Urinary bladder (tissue), 3 donors: ENCODE measurements at regions not wholly inside any gene's neighbourhood (a gene's known extent, or its start where the extent isn't known, plus 50 kb on each side); places are given as distances from the start of the nearest gene placed in this dataset.

Experiments used
- DNase-seq: peaks from one replicate; pipeline ENCODE4 v3.0.0-alpha.2; 2015; ENCODE audit errors: extremely low spot score
- H3K27ac ChIP-seq: one replicate; pipeline ENCODE4 v1.5.1; 2013; ENCODE audit warnings: low read depth, mild to moderate bottlenecking, moderate library complexity
- H3K36me3 ChIP-seq: one replicate; pipeline ENCODE4 v1.6.1; 2013; ENCODE audit warnings: mild to moderate bottlenecking, moderate library complexity; ENCODE audit not compliant: insufficient read depth
- H3K4me1 ChIP-seq: one replicate; pipeline ENCODE4 v1.6.1; 2013; ENCODE audit warnings: mild to moderate bottlenecking, moderate library complexity; ENCODE audit not compliant: insufficient read depth
- H3K4me3 ChIP-seq: one replicate; pipeline ENCODE4 v1.5.1; 2013; ENCODE audit warnings: low read depth, low read length
- WGBS: extraction: QIAGEN DNeasy Blood & Tissue Kit; methylation state at CpG from one replicate; pipeline ENCODE4 v1.1.7; 2013; 5-methylcytosine and 5-hydroxymethylcytosine counted together
- donor health status: healthy with polysubstance abuse.
- donor health status: healthy.

GRCh38 chr7:80082213-80082612, 52.4 kb upstream of the GNAI1 start:
- no peaks in the 10 kb centered on the region for H3K4me1 ChIP-seq
- H3K36me3 ChIP-seq: no peaks in the 10 kb centered on the region
- H3K4me3 ChIP-seq: no peak overlapping the region
- DNase-seq: no peak
- no peak overlapping the region for H3K27ac ChIP-seq

- WGBS: 78% methylated on average over 3 of the region's 3 CpGs
- H3K36me3 ChIP-seq: no peaks in the 10 kb centered on the region
- no peak overlapping the region for H3K4me3 ChIP-seq
- H3K27ac ChIP-seq: no peak overlapping the region
- DNase-seq: no peak
- H3K4me1 ChIP-seq: no peaks in the 10 kb centered on the region
Observed at GRCh38 chr7:80078886-80079285, 55.7 kb upstream of the GNAI1 start.

- no peak overlapping the region for H3K27ac ChIP-seq
- DNase-seq: no peak
- H3K4me3 ChIP-seq: peak overlapping the region; percentile 31
- H3K4me1 ChIP-seq: no peaks in the 10 kb centered on the region
- H3K36me3 ChIP-seq: no peaks in the 10 kb centered on the region
- WGBS: 36% methylated on average over 5 of the region's 5 CpGs
Observed at GRCh38 chr7:80078159-80078731, 56.4 kb upstream of the GNAI1 start.

- Histone ChIP-seq H3K36me3 (no peaks in the 10 kb centered on the region), H3K4me3 (no peak overlapping the region), H3K4me1 (no peaks in the 10 kb centered on the region), H3K27ac (no peak overlapping the region)
- 29% methylated on average over 2 of the region's 2 CpGs for WGBS
- DNase-seq: no peak
Observed at GRCh38 chr7:80070391-80070790, 64.2 kb upstream of the GNAI1 start.

DNA sequence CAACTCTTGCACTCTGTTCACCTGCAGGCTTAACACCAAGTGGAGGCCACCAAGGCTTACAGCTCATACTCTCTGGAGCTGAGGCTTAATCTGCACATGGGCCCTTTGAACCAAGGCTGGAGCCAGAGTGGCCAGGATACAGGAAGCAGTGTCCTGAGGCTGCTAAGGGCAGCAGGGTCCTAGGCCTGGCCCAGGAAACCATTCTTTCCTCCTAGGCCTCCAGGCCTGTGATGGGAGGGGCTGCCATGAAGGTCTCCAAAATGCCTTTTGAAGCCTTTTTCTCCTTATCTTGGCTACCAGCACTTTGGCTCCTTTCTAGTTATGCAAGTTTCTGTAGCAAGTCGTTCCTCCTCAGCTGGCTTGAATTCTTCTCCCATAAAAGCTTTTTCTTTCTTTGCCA, 68.0 kb upstream of the GNAI1 start:
- H3K27ac ChIP-seq: no peak overlapping the region
- DNase-seq: no peak
- no peaks in the 10 kb centered on the region for H3K4me1 ChIP-seq
- no peaks in the 10 kb centered on the region for H3K36me3 ChIP-seq
- H3K4me3 ChIP-seq: no peak overlapping the region
- 87% methylated on average over 1 of the region's 1 CpG for WGBS

DNA sequence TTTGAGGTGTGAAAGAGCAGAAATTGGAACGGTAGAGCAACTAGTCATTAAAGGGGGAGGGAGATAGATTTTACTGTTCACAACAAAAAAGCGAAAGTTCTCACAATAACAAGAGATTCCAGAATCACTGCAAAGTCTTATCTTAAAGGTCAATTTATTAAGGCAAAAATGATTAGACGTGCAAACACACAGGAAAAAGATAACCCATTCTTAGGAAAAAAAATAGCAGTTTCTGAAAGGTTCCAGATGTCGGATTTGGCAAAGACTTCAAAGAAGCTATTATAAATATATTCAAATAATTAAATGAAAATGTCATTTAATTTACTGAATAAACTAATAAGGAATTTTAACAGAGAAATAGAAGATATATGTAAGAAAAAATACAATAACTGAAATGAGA, 70.8 kb upstream of the GNAI1 start:
- H3K27ac ChIP-seq: no peak overlapping the region
- no peaks in the 10 kb centered on the region for H3K4me1 ChIP-seq
- 45% methylated on average over 4 of the region's 4 CpGs for WGBS
- DNase-seq: no peak
- no peak overlapping the region for H3K4me3 ChIP-seq
- H3K36me3 ChIP-seq: no peaks in the 10 kb centered on the region

- no peak for DNase-seq
- no peaks in the 10 kb centered on the region for H3K36me3 ChIP-seq
- WGBS: 82% methylated on average over 1 of the region's 1 CpG
- no peak overlapping the region for H3K4me3 ChIP-seq
- H3K4me1 ChIP-seq: no peaks in the 10 kb centered on the region
- no peak overlapping the region for H3K27ac ChIP-seq
Observed at GRCh38 chr7:80060218-80060806, 74.3 kb upstream of the GNAI1 start.

- Histone ChIP-seq H3K4me3 (no peak overlapping the region), H3K27ac (no peak overlapping the region), H3K36me3 (no peaks in the 10 kb centered on the region), H3K4me1 (no peaks in the 10 kb centered on the region)
- no peak for DNase-seq
- 88% methylated on average over 3 of the region's 3 CpGs for WGBS
Observed at GRCh38 chr7:80057488-80057887, 77.1 kb upstream of the GNAI1 start.

DNA sequence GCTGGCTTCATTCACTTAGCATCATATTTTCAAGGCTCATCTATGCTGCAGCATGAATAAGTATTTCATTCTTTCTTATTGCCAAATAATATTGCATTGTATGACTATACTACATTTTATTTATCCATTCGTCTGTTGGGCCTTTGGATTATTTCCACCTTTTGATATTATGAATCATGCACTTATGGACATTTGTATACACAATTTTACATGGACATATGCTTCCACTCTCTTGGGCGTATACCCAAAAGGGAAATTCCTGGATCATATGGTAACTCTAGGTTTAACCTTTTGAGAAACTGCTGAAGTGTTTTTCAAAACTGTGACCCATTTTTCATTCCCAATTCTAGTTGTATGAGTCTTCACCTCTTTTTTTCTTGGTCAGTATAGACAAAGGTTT, 80.3 kb upstream of the GNAI1 start:
- Histone ChIP-seq H3K27ac (no peak overlapping the region), H3K4me3 (no peak overlapping the region), H3K36me3 (no peaks in the 10 kb centered on the region), H3K4me1 (no peaks in the 10 kb centered on the region)
- DNase-seq: no peak
- 59% methylated on average over 2 of the region's 2 CpGs for WGBS

DNA sequence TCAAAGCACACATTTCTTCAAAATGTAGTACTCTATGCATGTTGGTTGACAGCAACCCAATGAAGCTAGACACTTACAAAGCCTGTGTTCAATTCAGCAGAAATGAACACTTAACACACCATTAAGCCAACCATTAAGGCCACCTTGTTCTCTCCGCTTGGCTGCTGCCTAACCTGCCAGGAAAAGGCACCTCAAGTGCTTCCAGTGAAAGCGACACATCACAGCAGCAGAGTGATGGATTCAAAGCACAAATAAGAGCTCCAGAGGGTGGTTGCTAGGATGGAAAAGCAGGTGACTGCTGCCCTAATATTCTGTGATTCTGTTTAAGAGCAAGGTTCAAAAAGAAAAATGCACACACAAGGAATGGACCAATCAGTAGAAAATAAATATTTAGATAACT, 81.5 kb upstream of the GNAI1 start:
- Histone ChIP-seq H3K4me1 (no peaks in the 10 kb centered on the region), H3K4me3 (no peak overlapping the region), H3K27ac (no peak overlapping the region), H3K36me3 (no peaks in the 10 kb centered on the region)
- no peak for DNase-seq
- 95% methylated on average over 2 of the region's 2 CpGs for WGBS

- 41% methylated on average over 1 of the region's 1 CpG for WGBS
- H3K27ac ChIP-seq: no peak overlapping the region
Observed at GRCh38 chr7:80047856-80048459, 86.7 kb upstream of the GNAI1 start.

DNA sequence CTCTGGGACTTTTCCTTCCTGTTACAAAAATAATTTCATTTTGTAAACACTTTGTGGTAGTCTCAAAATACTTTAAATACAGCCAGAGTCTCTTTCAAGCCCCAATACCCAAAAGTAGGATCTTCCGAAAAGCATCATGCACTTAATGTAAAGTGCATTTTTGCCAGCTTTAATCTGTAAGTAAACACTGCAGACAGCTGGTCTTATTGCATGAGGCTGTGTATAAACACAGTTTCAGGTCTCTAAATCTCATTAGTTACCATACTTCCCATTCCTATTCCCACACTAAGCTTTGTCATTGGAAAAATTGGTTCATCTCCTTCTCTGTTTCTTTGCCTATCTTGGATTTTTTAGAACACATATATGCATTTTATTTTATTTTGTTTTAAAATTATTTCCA, 87.6 kb upstream of the GNAI1 start:
- Histone ChIP-seq H3K4me3 (no peak overlapping the region), H3K27ac (no peak overlapping the region), H3K4me1 (no peaks in the 10 kb centered on the region), H3K36me3 (no peaks in the 10 kb centered on the region)
- no peak for DNase-seq
- 49% methylated on average over 1 of the region's 1 CpG for WGBS

More at GRCh38 chr7:80047856-80048459, 86.7 kb upstream of the GNAI1 start:
- H3K4me3 ChIP-seq: no peak overlapping the region
- no peak for DNase-seq
- H3K36me3 ChIP-seq: no peaks in the 10 kb centered on the region
- H3K4me1 ChIP-seq: no peaks in the 10 kb centered on the region

- Histone ChIP-seq H3K4me1 (no peaks in the 10 kb centered on the region), H3K36me3 (no peaks in the 10 kb centered on the region), H3K27ac (no peak overlapping the region), H3K4me3 (no peak overlapping the region)
- DNase-seq: no peak
- WGBS: 97% methylated on average over 4 of the region's 4 CpGs
Observed at GRCh38 chr7:80044796-80045195, 89.8 kb upstream of the GNAI1 start.

GRCh38 chr7:80040752-80041151, 93.9 kb upstream of the GNAI1 start:
- no peak for DNase-seq
- no peaks in the 10 kb centered on the region for H3K4me1 ChIP-seq
- H3K36me3 ChIP-seq: no peaks in the 10 kb centered on the region
- WGBS: 69% methylated on average over 3 of the region's 3 CpGs
- H3K4me3 ChIP-seq: no peak overlapping the region
- H3K27ac ChIP-seq: no peak overlapping the region
